K562 (cell line): ENCODE measurements at regions not wholly inside any gene's neighbourhood (a gene's known extent, or its start where the extent isn't known, plus 50 kb on each side); places are given as distances from the start of the nearest gene placed in this dataset.

Experiments
- DPF2 ChIP-seq: fragments of 450-650 bp; IDR thresholded peaks from 2 replicates; pipeline ENCODE4 v1.6.1; 2016
- EZH2 ChIP-seq: IDR thresholded peaks from 2 replicates; pipeline ENCODE4 v1.6.1; 2012; ENCODE audit warnings: low read depth, mild to moderate bottlenecking, inconsistent platforms, low read length, borderline replicate concordance
- ZHX1 ChIP-seq: fragments of 150-350 bp; conservative IDR thresholded peaks from 2 replicates; pipeline ENCODE4 v1.6.1; 2014; ENCODE audit warnings: low read length

GRCh38 chr2:39568561-39569006, 97.1 kb upstream of the TMEM178A start:
- no peak for TF ChIP-seq DPF2
- no peak for TF ChIP-seq EZH2
- TF ChIP-seq ZHX1, result no peak
